Liver (tissue), 7 donors: ENCODE measurements at regions not wholly inside any gene's neighbourhood (a gene's known extent, or its start where the extent isn't known, plus 50 kb on each side); places are given as distances from the start of the nearest gene placed in this dataset.

Source experiments
- DNase-seq: peaks from one replicate; pipeline ENCODE4 v3.0.0-alpha.2; 2017; ENCODE audit warnings: low spot score
- H3K27ac ChIP-seq, 2 donors: one replicate each; pipeline ENCODE4 v1.7.0; 2013; ENCODE audit warnings: inconsistent platforms in 2 of 2, low read length in 2 of 2, control low read depth in 1 of 2, low read depth in 1 of 2, mild to moderate bottlenecking in 1 of 2
- H3K27me3 ChIP-seq, 4 donors: one replicate each; pipeline versions ENCODE4 v1.6.1 to v1.7.0; 2013; ENCODE audit warnings: low read length in 3 of 4, inconsistent platforms in 1 of 4, mild to moderate bottlenecking in 1 of 4, moderate library complexity in 1 of 4; ENCODE audit not compliant: control insufficient read depth in 4 of 4, insufficient read depth in 4 of 4
- H3K36me3 ChIP-seq, 4 donors: one replicate each; pipeline versions ENCODE4 v1.6.1 to v1.7.0; 2013; ENCODE audit warnings: low read length in 3 of 4, mild to moderate bottlenecking in 3 of 4, low read depth in 1 of 4, moderate library complexity in 1 of 4; ENCODE audit not compliant: control insufficient read depth in 4 of 4, insufficient read depth in 3 of 4
- H3K4me1 ChIP-seq, 4 donors: one replicate each; pipeline versions ENCODE4 v1.6.1 to v1.7.0; 2013; ENCODE audit warnings: low read length in 3 of 4, mild to moderate bottlenecking in 3 of 4, moderate library complexity in 1 of 4; ENCODE audit not compliant: control insufficient read depth in 4 of 4, insufficient read depth in 4 of 4
- H3K4me3 ChIP-seq, 3 donors: one replicate each; pipeline versions ENCODE4 v1.6.1 to v1.7.0; 2013; ENCODE audit warnings: low read length in 3 of 3, control low read depth in 1 of 3, low read depth in 1 of 3, mild to moderate bottlenecking in 1 of 3
- H3K9ac ChIP-seq, 2 donors: one replicate each; pipeline ENCODE4 v1.7.0; 2013; ENCODE audit warnings: low read length in 2 of 2, mild to moderate bottlenecking in 2 of 2, moderate library complexity in 2 of 2, control low read depth in 1 of 2, low read depth in 1 of 2
- H3K9me3 ChIP-seq, 4 donors: one replicate each; pipeline versions ENCODE4 v1.6.1 to v1.7.0; 2013; ENCODE audit warnings: low read length in 3 of 4; ENCODE audit not compliant: control insufficient read depth in 4 of 4
- ATF3 ChIP-seq: IDR thresholded peaks from 2 replicates; pipeline ENCODE4 v1.6.1; 2016; ENCODE audit warnings: antibody characterized with exemption
- CTCF ChIP-seq: fragments of 150-350 bp; IDR thresholded peaks from 2 replicates; pipeline ENCODE4 v1.5.1; 2017; ENCODE audit warnings: improper control_type of control experiment, low read depth, low read length; ENCODE audit not compliant: missing input control
- EGR1 ChIP-seq, 2 donors: IDR thresholded peaks; 2 replicates each; pipeline ENCODE4 v1.6.1; 2016 to 2018; ENCODE audit warnings: antibody characterized with exemption in 2 of 2, low read depth in 2 of 2
- FOXA1 ChIP-seq: IDR thresholded peaks from 2 replicates; pipeline ENCODE4 v1.6.1; 2016; ENCODE audit warnings: antibody characterized with exemption
- FOXA2 ChIP-seq: IDR thresholded peaks from 2 replicates; pipeline ENCODE4 v1.6.1; 2016; ENCODE audit warnings: antibody characterized with exemption
- GABPA ChIP-seq, 2 donors: IDR thresholded peaks in 1 of 2; conservative IDR thresholded peaks in 1 of 2; 2 replicates each; pipeline ENCODE4 v1.6.1; 2016; ENCODE audit warnings: antibody characterized with exemption in 2 of 2, mild to moderate bottlenecking in 1 of 2, moderate library complexity in 1 of 2
- HNF4A ChIP-seq, 2 donors: conservative IDR thresholded peaks; 2 replicates each; pipeline ENCODE4 v1.6.1; 2016; ENCODE audit warnings: antibody characterized with exemption in 2 of 2, mild to moderate bottlenecking in 2 of 2
- JUND ChIP-seq, 2 donors: IDR thresholded peaks; 2 replicates each; pipeline ENCODE4 v1.6.1; 2016; ENCODE audit warnings: antibody characterized with exemption in 2 of 2
- MAX ChIP-seq: IDR thresholded peaks from 2 replicates; pipeline ENCODE4 v1.6.1; 2016; ENCODE audit warnings: antibody characterized with exemption
- NR2F2 ChIP-seq: IDR thresholded peaks from 2 replicates; pipeline ENCODE4 v1.6.1; 2016; ENCODE audit warnings: antibody characterized with exemption
- RAD21 ChIP-seq, 2 donors: IDR thresholded peaks; 2 replicates each; pipeline ENCODE4 v1.6.1; 2016; ENCODE audit warnings: antibody characterized with exemption in 2 of 2, mild to moderate bottlenecking in 2 of 2
- REST ChIP-seq: IDR thresholded peaks from 2 replicates; pipeline ENCODE4 v1.6.1; 2016; ENCODE audit warnings: antibody characterized with exemption, mild to moderate bottlenecking
- RXRA ChIP-seq, 2 donors: IDR thresholded peaks; 2 replicates each; pipeline ENCODE4 v1.6.1; 2017 to 2018; ENCODE audit warnings: antibody characterized with exemption in 2 of 2, mild to moderate bottlenecking in 1 of 2
- SP1 ChIP-seq: IDR thresholded peaks from 2 replicates; pipeline ENCODE4 v1.6.1; 2018; ENCODE audit warnings: antibody characterized with exemption, mild to moderate bottlenecking
- TAF1 ChIP-seq: conservative IDR thresholded peaks from 2 replicates; pipeline ENCODE4 v1.6.1; 2016; ENCODE audit warnings: antibody characterized with exemption, mild to moderate bottlenecking
- YY1 ChIP-seq: IDR thresholded peaks from 2 replicates; pipeline ENCODE4 v1.6.1; 2016; ENCODE audit warnings: antibody characterized with exemption, mild to moderate bottlenecking
- ZBTB33 ChIP-seq: IDR thresholded peaks from 2 replicates; pipeline ENCODE4 v1.6.1; 2016; ENCODE audit warnings: antibody characterized with exemption
- donor health status: healthy.
- donor health status: healthy.
- donor health status: healthy.
- donor health status: healthy.

- no peaks in the 10 kb centered on the region for H3K4me1 ChIP-seq
- H3K27me3 ChIP-seq, result no peaks in the 10 kb centered on the region
- no peak for DNase-seq
- H3K4me3 ChIP-seq, result no peak overlapping the region
- TF ChIP-seq RAD21 (IDR thresholded peaks at IDR 0.05) (no peak), CTCF (no peak), JUND (IDR thresholded peaks at IDR 0.05) (no peak), GABPA (IDR thresholded peaks at IDR 0.05 in 1 of 2, conservative IDR thresholded peaks at IDR 0.05 in 1 of 2) (no peak), YY1 (no peak), REST (no peak), HNF4A (conservative IDR thresholded peaks at IDR 0.05) (no peak), MAX (no peak), ZBTB33 (no peak), SP1 (no peak), TAF1 (no peak), ATF3 (no peak), FOXA1 (no peak)
- H3K36me3 ChIP-seq, result no peaks in the 10 kb centered on the region
- H3K9ac ChIP-seq, result no peak overlapping the region
- no peaks in the 10 kb centered on the region for H3K9me3 ChIP-seq
- no peak overlapping the region for H3K27ac ChIP-seq
Observed at GRCh38 chr1:168939947-168940223, 166.6 kb upstream of the ATP1B1 start.

- H3K9me3 ChIP-seq, result no peaks in the 10 kb centered on the region
- H3K36me3 ChIP-seq, result no peaks in the 10 kb centered on the region
- no peak overlapping the region for H3K4me3 ChIP-seq
- no peaks in the 10 kb centered on the region for H3K27me3 ChIP-seq
- H3K27ac ChIP-seq, result no peak overlapping the region
- DNase-seq, result no peak
- H3K9ac ChIP-seq, result no peak overlapping the region
- H3K4me1 ChIP-seq, result peaks cover 0 to 6% (median 4%) of the 10 kb centered on the region in 4 donors
- TF ChIP-seq FOXA2 (no peak), GABPA (IDR thresholded peaks at IDR 0.05 in 1 of 2, conservative IDR thresholded peaks at IDR 0.05 in 1 of 2) (no peak), TAF1 (no peak), ATF3 (no peak), RXRA (IDR thresholded peaks at IDR 0.05) (no peak), ZBTB33 (no peak), MAX (no peak), EGR1 (IDR thresholded peaks at IDR 0.05; ENCODE audit: low read depth in 2 of 2) (no peak), NR2F2 (no peak), JUND (IDR thresholded peaks at IDR 0.05) (no peak), RAD21 (IDR thresholded peaks at IDR 0.05) (no peak), SP1 (no peak), HNF4A (conservative IDR thresholded peaks at IDR 0.05) (no peak), REST (no peak)
Observed at GRCh38 chr1:168941640-168942039, 164.8 kb upstream of the ATP1B1 start.
